ENCODE measurements at regions not wholly inside any gene's neighbourhood (a gene's known extent, or its start where the extent isn't known, plus 50 kb on each side); places are given as distances from the start of the nearest gene placed in this dataset.
"Not testable (repeated sequence)": the region's sequence is repeated elsewhere in the genome, so short reads cannot be mapped to it uniquely, and the experiment has no call there.

DNA sequence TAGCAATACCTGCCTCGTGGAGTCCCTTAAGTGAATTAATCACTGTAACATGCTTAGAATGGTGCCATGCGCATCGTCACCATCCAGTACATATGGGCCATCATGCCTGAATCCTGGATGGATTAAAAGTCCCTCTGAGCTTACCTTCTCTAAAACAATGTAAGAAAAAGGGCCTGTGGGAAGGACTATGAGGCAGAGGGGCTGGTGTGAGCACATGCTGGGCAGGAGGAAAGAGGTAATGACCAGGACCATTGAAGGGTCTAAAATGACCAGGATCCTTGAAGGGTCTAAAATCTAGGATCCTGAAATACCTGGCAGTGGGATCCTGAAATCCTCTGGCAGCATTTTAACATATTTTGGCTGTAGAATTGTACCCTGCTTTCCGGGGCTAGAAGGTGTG, 156.2 kb downstream of the KCNJ18 start:
- CTCF ChIA-PET; H3K4me3 ChIP-seq (ENCODE audit: control insufficient read depth in 1 of 7, extremely low read depth in 1 of 7, insufficient read depth in 4 of 7, low read depth in 2 of 7, low read length in 6 of 7); H3K27ac ChIP-seq (ENCODE audit: insufficient read depth in 1 of 2, low read depth in 1 of 2, low read length in 2 of 2, poor library complexity in 1 of 2, severe bottlenecking in 2 of 2); DNase-seq; H3K27me3 ChIP-seq (replicated peaks in 2 of 5; ENCODE audit: control insufficient read depth in 4 of 5, insufficient read depth in 5 of 5, low read length in 4 of 5); H3K36me3 ChIP-seq (ENCODE audit: control insufficient read depth in 4 of 4, insufficient read depth in 4 of 4, low read length in 3 of 4); POLR2A ChIA-PET; H3K4me1 ChIP-seq (ENCODE audit: control extremely low read depth in 1 of 4, control insufficient read depth in 4 of 4, insufficient read depth in 4 of 4, low read length in 3 of 4): not testable (repeated sequence)
- 75% methylated on average over 4 of the region's 4 CpGs for WGBS (ENCODE audit: insufficient coverage)
- peaks cover 0 to 11% (median 5%) of the 10 kb centered on the region in 5 experiments for H3K9me3 ChIP-seq (ENCODE audit: control extremely low read depth in 1 of 5, control insufficient read depth in 4 of 5, insufficient read depth in 2 of 5, low read depth in 1 of 5, low read length in 4 of 5)

DNA sequence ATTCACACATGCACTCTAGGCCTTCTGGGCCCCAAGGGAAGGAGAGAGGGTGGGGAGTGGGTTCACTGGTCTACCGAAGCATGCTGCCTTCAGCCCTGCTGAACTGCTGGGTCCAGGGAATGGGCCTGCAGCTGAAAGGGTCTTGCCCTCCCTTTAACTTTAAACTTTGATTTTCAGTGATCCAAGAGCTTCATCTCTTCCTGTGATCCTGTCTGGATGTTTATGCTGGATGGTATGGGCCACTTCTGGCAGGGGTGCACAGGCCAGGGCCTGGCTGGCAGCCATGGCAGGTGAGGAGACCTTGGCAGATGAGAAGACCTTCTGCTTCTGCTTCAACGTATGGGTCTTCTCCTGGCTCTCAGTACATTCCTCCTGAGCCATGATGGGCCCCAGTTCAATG, 156.7 kb downstream of the KCNJ18 start:
- POLR2A ChIA-PET; DNase-seq; H3K27ac ChIP-seq (ENCODE audit: insufficient read depth in 1 of 2, low read depth in 1 of 2, low read length in 2 of 2, poor library complexity in 1 of 2, severe bottlenecking in 2 of 2); H3K4me1 ChIP-seq (ENCODE audit: control extremely low read depth in 1 of 4, control insufficient read depth in 4 of 4, insufficient read depth in 4 of 4, low read length in 3 of 4); H3K27me3 ChIP-seq (replicated peaks in 2 of 5; ENCODE audit: control insufficient read depth in 4 of 5, insufficient read depth in 5 of 5, low read length in 4 of 5); CTCF ChIA-PET; H3K36me3 ChIP-seq (ENCODE audit: control insufficient read depth in 4 of 4, insufficient read depth in 4 of 4, low read length in 3 of 4); H3K4me3 ChIP-seq (ENCODE audit: control insufficient read depth in 1 of 7, extremely low read depth in 1 of 7, insufficient read depth in 4 of 7, low read depth in 2 of 7, low read length in 6 of 7): not testable (repeated sequence)
- 12% methylated on average over 1 of the region's 2 CpGs for WGBS (ENCODE audit: insufficient coverage)
- peaks cover 0 to 10% (median 4%) of the 10 kb centered on the region in 5 experiments for H3K9me3 ChIP-seq (ENCODE audit: control extremely low read depth in 1 of 5, control insufficient read depth in 4 of 5, insufficient read depth in 2 of 5, low read depth in 1 of 5, low read length in 4 of 5)

DNA sequence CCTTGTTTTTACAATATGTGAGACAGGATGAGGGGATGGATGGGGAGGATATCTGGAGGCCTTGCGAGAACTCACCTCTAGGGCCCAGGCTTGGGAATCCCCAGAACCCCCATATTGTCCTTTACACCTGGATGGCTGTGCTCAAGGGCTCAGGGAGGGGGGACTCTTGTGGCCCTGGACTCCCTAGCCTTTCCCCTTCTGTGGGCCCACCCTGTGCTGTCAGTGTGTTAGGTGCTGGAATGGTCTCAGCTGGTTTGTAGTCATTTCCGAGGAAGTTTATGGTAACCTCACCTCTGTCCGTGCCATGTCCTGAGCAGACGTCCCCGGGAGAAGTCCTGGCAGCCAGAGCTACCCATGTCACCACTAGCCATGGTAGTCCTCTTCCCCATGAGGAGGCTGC, 158.3 kb downstream of the KCNJ18 start:
- POLR2A ChIA-PET; H3K36me3 ChIP-seq (ENCODE audit: control insufficient read depth in 4 of 4, insufficient read depth in 4 of 4, low read length in 3 of 4); H3K27ac ChIP-seq (ENCODE audit: insufficient read depth in 1 of 2, low read depth in 1 of 2, low read length in 2 of 2, poor library complexity in 1 of 2, severe bottlenecking in 2 of 2); H3K9me3 ChIP-seq (ENCODE audit: control extremely low read depth in 1 of 5, control insufficient read depth in 4 of 5, insufficient read depth in 2 of 5, low read depth in 1 of 5, low read length in 4 of 5); H3K27me3 ChIP-seq (replicated peaks in 2 of 5; ENCODE audit: control insufficient read depth in 4 of 5, insufficient read depth in 5 of 5, low read length in 4 of 5); CTCF ChIA-PET; DNase-seq; H3K4me3 ChIP-seq (ENCODE audit: control insufficient read depth in 1 of 7, extremely low read depth in 1 of 7, insufficient read depth in 4 of 7, low read depth in 2 of 7, low read length in 6 of 7); H3K4me1 ChIP-seq (ENCODE audit: control extremely low read depth in 1 of 4, control insufficient read depth in 4 of 4, insufficient read depth in 4 of 4, low read length in 3 of 4): not testable (repeated sequence)
- WGBS (ENCODE audit: insufficient coverage) = 88% methylated on average over 4 of the region's 5 CpGs
